Smooth muscle cell (in vitro differentiated cells): ENCODE measurements at regions not wholly inside any gene's neighbourhood (a gene's known extent, or its start where the extent isn't known, plus 50 kb on each side); places are given as distances from the start of the nearest gene placed in this dataset.

Source experiments
- DNase-seq: peaks from one replicate; lab custom pipeline; 2025; ENCODE audit not compliant: unreplicated experiment; lab: John Stamatoyannopoulos, UW
- H2AFZ ChIP-seq: fragments of 200-600 bp; sonication (generic); 2 replicates; pipeline ENCODE4 v1.6.0; 2016; ENCODE audit warnings: antibody characterized with exemption, low read depth, mild to moderate bottlenecking
- H3F3A ChIP-seq: fragments of 200-600 bp; sonication (generic); 2 replicates; pipeline ENCODE4 v1.6.0; 2017; ENCODE audit warnings: antibody characterized with exemption, low read depth
- H3K27ac ChIP-seq: fragments of 200-600 bp; sonication (generic); 2 replicates; pipeline ENCODE4 v1.5.1; 2016; ENCODE audit warnings: low read depth, mild to moderate bottlenecking
- H3K27me3 ChIP-seq: fragments of 200-600 bp; sonication (generic); 2 replicates; pipeline ENCODE4 v1.6.1; 2016; ENCODE audit warnings: low read depth, mild to moderate bottlenecking
- H3K36me3 ChIP-seq: fragments of 200-600 bp; sonication (generic); 2 replicates; pipeline ENCODE4 v1.5.1; 2016; ENCODE audit warnings: low read depth
- H3K4me1 ChIP-seq: fragments of 200-600 bp; sonication (generic); 2 replicates; pipeline ENCODE4 v1.5.1; 2016; ENCODE audit warnings: low read depth
- H3K4me2 ChIP-seq: fragments of 200-600 bp; sonication (generic); 2 replicates; pipeline ENCODE4 v1.6.0; 2016; ENCODE audit warnings: mild to moderate bottlenecking
- H3K4me3 ChIP-seq: fragments of 200-600 bp; sonication (generic); 2 replicates; pipeline ENCODE4 v1.5.1; 2016; ENCODE audit warnings: mild to moderate bottlenecking
- H3K79me2 ChIP-seq: fragments of 200-600 bp; sonication (generic); 2 replicates; pipeline ENCODE4 v1.6.0; 2016; ENCODE audit warnings: low read depth, mild to moderate bottlenecking
- H3K9ac ChIP-seq: fragments of 200-600 bp; sonication (generic); 2 replicates; pipeline ENCODE4 v1.6.0; 2016; ENCODE audit warnings: low read depth
- H3K9me3 ChIP-seq: fragments of 200-600 bp; sonication (generic); replicated peaks from 2 replicates; pipeline ENCODE4 v1.5.1; 2016; ENCODE audit warnings: low read depth
- H4K20me1 ChIP-seq: fragments of 200-600 bp; sonication (generic); 2 replicates; pipeline ENCODE4 v1.6.0; 2016; ENCODE audit warnings: low read depth
- CTCF ChIP-seq: fragments of 200-600 bp; sonication (generic); IDR thresholded peaks from 2 replicates; pipeline ENCODE4 v1.5.1; 2017; ENCODE audit warnings: borderline replicate concordance, mild to moderate bottlenecking, antibody characterized with exemption; ENCODE audit not compliant: insufficient read depth, poor library complexity, severe bottlenecking
- WGBS: methylation state at CpG from one replicate; pipeline ENCODE4 v1.1.7; 2016; ENCODE audit warnings: low lambda C conversion rate; 5-methylcytosine and 5-hydroxymethylcytosine counted together

GRCh38 chr5:167903659-167904058, 387.8 kb upstream of the WWC1 start:
- Histone ChIP-seq H3K9me3 (no peaks in the 10 kb centered on the region), H4K20me1 (no peaks in the 10 kb centered on the region), H3K4me3 (no peak overlapping the region), H3F3A (no peaks in the 10 kb centered on the region), H3K27me3 (no peaks in the 10 kb centered on the region), H3K79me2 (no peaks in the 10 kb centered on the region), H2AFZ (no peak overlapping the region), H3K27ac (no peak overlapping the region), H3K4me2 (no peak overlapping the region), H3K9ac (no peak overlapping the region), H3K4me1 (peaks cover 14% of the 10 kb centered on the region), H3K36me3 (no peaks in the 10 kb centered on the region)
- no peak for DNase-seq
- 84% methylated on average over 2 of the region's 2 CpGs for WGBS
- TF ChIP-seq CTCF = no peak

GRCh38 chr5:167905919-167906853, 385.3 kb upstream of the WWC1 start:
- Histone ChIP-seq H3K4me2 (no peak overlapping the region), H4K20me1 (no peaks in the 10 kb centered on the region), H3K4me3 (no peak overlapping the region), H3K79me2 (no peaks in the 10 kb centered on the region), H3K4me1 (peaks cover 11% of the 10 kb centered on the region), H3K27me3 (no peaks in the 10 kb centered on the region), H3F3A (no peaks in the 10 kb centered on the region), H3K9me3 (no peaks in the 10 kb centered on the region), H3K9ac (no peak overlapping the region), H3K36me3 (no peaks in the 10 kb centered on the region), H2AFZ (no peak overlapping the region), H3K27ac (no peak overlapping the region)
- WGBS = 80% methylated on average over 6 of the region's 6 CpGs
- TF ChIP-seq CTCF = no peak
- DNase-seq = no peak

GRCh38 chr5:167908606-167909005, 382.8 kb upstream of the WWC1 start:
- no peak overlapping the region for H2AFZ ChIP-seq
- no peak overlapping the region for H3K27ac ChIP-seq
- no peaks in the 10 kb centered on the region for H3K27me3 ChIP-seq
- H3K4me2 ChIP-seq = no peak overlapping the region
- no peak for DNase-seq
- H4K20me1 ChIP-seq = no peaks in the 10 kb centered on the region
- peaks cover 5% of the 10 kb centered on the region for H3K4me1 ChIP-seq
- H3K9ac ChIP-seq = no peak overlapping the region
- no peaks in the 10 kb centered on the region for H3K79me2 ChIP-seq
- no peaks in the 10 kb centered on the region for H3F3A ChIP-seq
- no peak overlapping the region for H3K4me3 ChIP-seq
- no peaks in the 10 kb centered on the region for H3K36me3 ChIP-seq
- no peak for TF ChIP-seq CTCF
- H3K9me3 ChIP-seq = no peaks in the 10 kb centered on the region
